GM12878 (cell line): ENCODE measurements at regions not wholly inside any gene's neighbourhood (a gene's known extent, or its start where the extent isn't known, plus 50 kb on each side); places are given as distances from the start of the nearest gene placed in this dataset.

Source experiments
- ATAC-seq: fragments of 200-7000 bp; cut with Tn5 transposase; 3 replicates; pipeline ENCODE4 v1.9.1; 2020; ENCODE audit warnings: mild to moderate bottlenecking, moderate library complexity
- BruUV-seq: library from RNA; stranded (reverse); fragments of 400-500 nt; replicated peaks from 2 replicates; lab custom pipeline; 2021; lab: Mats Ljungman, UMichigan
- CTCF ChIA-PET: fragments of 300-600 bp; sonication (Branson Sonifier 250); formaldehyde crosslinking; extraction: SDS; loops from one replicate; lab custom pipeline; 2021; ENCODE audit warnings: inconsistent platforms; lab: Yijun Ruan, JAX
- POLR2A ChIA-PET: fragments of 350-600 bp; formaldehyde crosslinking; extraction: SDS; loops from one replicate; lab custom pipeline; 2021; ENCODE audit warnings: inconsistent platforms; lab: Charles Lee
- RAD21 ChIA-PET: fragments of 300-600 bp; sonication (Branson Sonifier 250); formaldehyde crosslinking; loops from one replicate; lab custom pipeline; 2023; ENCODE audit warnings: antibody characterized with exemption; ENCODE audit not compliant: unreplicated experiment; lab: Charles Lee
- SMC1A ChIA-PET: fragments of 300-600 bp; sonication (Branson Sonifier 250); formaldehyde crosslinking; loops from one replicate; lab custom pipeline; 2023; ENCODE audit not compliant: unreplicated experiment, uncharacterized antibody; lab: Charles Lee
- DNase-seq: peaks from one replicate; pipeline ENCODE4 v3.0.0-alpha.2; 2011; ENCODE audit warnings: low read depth, low spot score
- FAIRE-seq: peaks from 3 replicates; lab custom pipeline; 2011; peaks lifted over from hg19 to GRCh38; lab: Jason Lieb, UNC
- H2AFZ ChIP-seq: 2 replicates; pipeline ENCODE4 v1.6.0; 2011; ENCODE audit warnings: low read depth, low read length, control low read depth; ENCODE audit not compliant: control insufficient read depth
- H3K27ac ChIP-seq: 2 replicates; pipeline ENCODE4 v1.5.1; 2011; ENCODE audit warnings: control low read depth; ENCODE audit not compliant: control insufficient read depth, insufficient read depth
- H3K27me3 ChIP-seq, 2 experiments: replicated peaks in 1 of 2; 2 replicates each; pipeline versions ENCODE4 v1.6.0 to v1.6.1; 2011; ENCODE audit warnings: low read length in 1 of 2; ENCODE audit not compliant: control insufficient read depth in 2 of 2, insufficient read depth in 2 of 2
- H3K36me3 ChIP-seq, 2 experiments: 2 replicates each; pipeline ENCODE4 v1.5.1; 2011; ENCODE audit warnings: low read length in 1 of 2; ENCODE audit not compliant: control insufficient read depth in 2 of 2, insufficient read depth in 2 of 2
- H3K4me1 ChIP-seq: 2 replicates; pipeline ENCODE4 v1.6.1; 2011; ENCODE audit warnings: mild to moderate bottlenecking, low read length, moderate library complexity, mixed read lengths; ENCODE audit not compliant: control insufficient read depth, insufficient read depth
- H3K4me2 ChIP-seq: 2 replicates; pipeline ENCODE4 v1.6.0; 2011; ENCODE audit warnings: control low read depth; ENCODE audit not compliant: control insufficient read depth, insufficient read depth
- H3K4me3 ChIP-seq: fragments of 200-600 bp; sonication (generic); 2 replicates; pipeline ENCODE4 v1.5.1; 2016
- H3K79me2 ChIP-seq: 2 replicates; pipeline ENCODE4 v1.6.0; 2011; ENCODE audit warnings: low read length; ENCODE audit not compliant: control insufficient read depth, insufficient read depth
- H3K9ac ChIP-seq: 2 replicates; pipeline ENCODE4 v1.8.0; 2011; ENCODE audit warnings: low read length, control low read depth, mixed read lengths; ENCODE audit not compliant: control insufficient read depth, insufficient read depth
- H3K9me3 ChIP-seq: replicated peaks from 3 replicates; pipeline ENCODE4 v1.5.1; 2011; ENCODE audit warnings: mild to moderate bottlenecking, low read length; ENCODE audit not compliant: control insufficient read depth, insufficient read depth
- H4K20me1 ChIP-seq: 2 replicates; pipeline ENCODE4 v1.6.0; 2011; ENCODE audit not compliant: control insufficient read depth, insufficient read depth
- CEBPB ChIP-seq, 2 experiments: fragments of 150-350 bp in 1 of 2; IDR thresholded peaks; 2 replicates each; pipeline ENCODE4 v1.6.1; 2012 to 2014; ENCODE audit warnings: low read depth in 2 of 2, low read length in 2 of 2, borderline replicate concordance in 1 of 2, inconsistent platforms in 1 of 2
- CHD1 ChIP-seq: IDR thresholded peaks from 2 replicates; pipeline ENCODE4 v1.6.1; 2012; ENCODE audit warnings: low read depth, low read length, improper control_type of control experiment
- CHD4 ChIP-seq: fragments of 200-600 bp; sonication (generic); IDR thresholded peaks from 2 replicates; pipeline ENCODE4 v1.6.1; 2016; ENCODE audit warnings: mild to moderate bottlenecking
- MEF2B ChIP-seq: fragments of 450-650 bp; IDR thresholded peaks from 2 replicates; pipeline ENCODE4 v1.6.1; 2018; ENCODE audit warnings: mild to moderate bottlenecking, moderate library complexity; ENCODE audit not compliant: partially characterized antibody, poor library complexity, severe bottlenecking
- NFXL1 ChIP-seq: fragments of 450-650 bp; IDR thresholded peaks from 2 replicates; pipeline ENCODE4 v1.6.1; 2017; ENCODE audit warnings: antibody characterized with exemption, mild to moderate bottlenecking, borderline replicate concordance
- NR2F1 ChIP-seq: fragments of 450-650 bp; conservative IDR thresholded peaks from 2 replicates; pipeline ENCODE4 v1.6.1; 2017; ENCODE audit warnings: mild to moderate bottlenecking
- POLR2AphosphoS2 ChIP-seq: IDR thresholded peaks from 2 replicates; pipeline ENCODE4 v1.6.1; 2011; ENCODE audit warnings: low read depth, mild to moderate bottlenecking, low read length, improper control_type of control experiment, moderate library complexity
- RAD21 ChIP-seq: IDR thresholded peaks from 2 replicates; pipeline ENCODE4 v1.6.1; 2011; ENCODE audit warnings: mild to moderate bottlenecking, low read depth, low read length, moderate library complexity; ENCODE audit not compliant: insufficient read depth
- SIN3A ChIP-seq: IDR thresholded peaks from 2 replicates; pipeline ENCODE4 v1.6.1; 2012; ENCODE audit warnings: low read depth, low read length, improper control_type of control experiment
- SMC3 ChIP-seq: IDR thresholded peaks from 2 replicates; pipeline ENCODE4 v1.6.1; 2011; ENCODE audit warnings: low read length, improper control_type of control experiment, borderline replicate concordance
- STAT3 ChIP-seq: IDR thresholded peaks from 2 replicates; pipeline ENCODE4 v1.6.1; 2011; ENCODE audit warnings: low read depth, low read length, improper control_type of control experiment
- TAF1 ChIP-seq: IDR thresholded peaks from 2 replicates; pipeline ENCODE4 v1.6.1; 2011; ENCODE audit warnings: mild to moderate bottlenecking, low read depth, low read length, borderline replicate concordance
- ZSCAN29 ChIP-seq: fragments of 450-650 bp; IDR thresholded peaks from 2 replicates; pipeline ENCODE4 v1.6.1; 2017; ENCODE audit warnings: mild to moderate bottlenecking, moderate library complexity
- WGBS: methylation state at CpG from one replicate; pipeline ENCODE4 v1.1.6; 2016; ENCODE audit warnings: low lambda C conversion rate; ENCODE audit not compliant: insufficient replicate concordance, insufficient coverage; ENCODE audit errors: missing lambda C conversion rate; 5-methylcytosine and 5-hydroxymethylcytosine counted together
- in situ Hi-C: fragments of 300-500 bp; cut with MboI; formaldehyde crosslinking; loops from 9 replicates; pipeline ENCODE4 v1.14.3; 2018; ENCODE audit warnings: mixed read lengths
- intact Hi-C: fragments of 100-400 bp; cut with micrococcal nuclease; formaldehyde crosslinking; loops from one replicate; pipeline ENCODE4 v1.14.2; 2022; ENCODE audit not compliant: unreplicated experiment
- TF ChIP-seq, protein P1 (sequence below): fragments of 450-650 bp; conservative IDR thresholded peaks from 2 replicates; pipeline ENCODE4 v1.6.1; 2017; ENCODE audit warnings: mild to moderate bottlenecking, moderate library complexity
- TF ChIP-seq, protein P2 (sequence below): fragments of 150-350 bp; IDR thresholded peaks from 2 replicates; pipeline ENCODE4 v1.6.1; 2016; ENCODE audit warnings: low read depth, low read length

DNA sequence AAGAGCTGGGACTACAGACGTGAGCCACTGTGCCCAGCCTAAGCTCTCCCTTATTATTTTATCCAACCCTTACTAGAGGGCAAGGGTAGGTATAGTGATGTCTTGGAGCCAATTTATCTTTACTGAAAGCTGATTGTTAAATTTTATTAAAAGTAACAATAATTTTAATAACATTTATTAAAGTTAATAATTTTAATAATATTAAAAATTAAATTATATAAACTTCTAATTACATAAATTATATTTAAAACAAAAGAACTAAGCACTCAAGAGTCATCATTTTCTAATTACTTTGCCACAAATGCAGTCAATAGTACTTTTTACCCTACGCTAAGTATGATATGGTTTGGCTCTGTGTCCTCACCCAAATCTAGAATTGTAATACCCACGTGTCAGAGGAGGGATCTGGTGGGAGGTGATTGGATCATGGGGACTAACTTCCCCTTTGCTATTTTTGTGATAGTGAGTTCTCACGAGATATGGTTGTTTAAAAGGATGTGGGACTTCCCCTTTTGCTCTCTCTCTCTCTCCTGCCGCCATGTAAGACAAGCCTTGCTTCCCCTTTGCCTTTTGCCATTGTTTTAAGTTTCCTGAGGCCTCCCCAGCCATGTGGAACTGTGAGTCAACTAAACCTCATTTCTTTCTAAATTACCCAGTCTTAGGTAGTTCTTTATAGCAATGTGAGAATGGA is 58.4 kb upstream of the ETV1 start (continued):
- TF ChIP-seq CHD4 (no peak), POLR2AphosphoS2 (no peak)

DNA sequence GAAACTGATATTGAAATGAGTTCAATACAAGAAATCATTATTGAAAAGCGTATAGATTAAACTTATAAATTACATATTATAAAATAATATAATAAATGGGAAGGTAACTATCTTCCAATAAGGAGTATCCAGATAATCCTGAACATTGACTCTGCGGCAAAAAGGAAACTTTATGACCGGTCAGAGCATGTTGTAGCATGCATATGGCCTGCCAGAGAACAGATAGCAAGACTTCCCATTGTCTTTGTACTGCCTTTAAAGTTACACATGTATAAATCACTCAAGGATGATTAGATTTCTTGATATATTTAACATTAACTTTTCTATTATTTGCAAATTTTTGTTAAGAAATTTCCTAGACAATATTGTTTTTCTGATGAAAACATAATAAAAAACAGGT is 56.2 kb upstream of the ETV1 start:
- H3K36me3 ChIP-seq: no peaks in the 10 kb centered on the region
- TF ChIP-seq, protein P1, sequence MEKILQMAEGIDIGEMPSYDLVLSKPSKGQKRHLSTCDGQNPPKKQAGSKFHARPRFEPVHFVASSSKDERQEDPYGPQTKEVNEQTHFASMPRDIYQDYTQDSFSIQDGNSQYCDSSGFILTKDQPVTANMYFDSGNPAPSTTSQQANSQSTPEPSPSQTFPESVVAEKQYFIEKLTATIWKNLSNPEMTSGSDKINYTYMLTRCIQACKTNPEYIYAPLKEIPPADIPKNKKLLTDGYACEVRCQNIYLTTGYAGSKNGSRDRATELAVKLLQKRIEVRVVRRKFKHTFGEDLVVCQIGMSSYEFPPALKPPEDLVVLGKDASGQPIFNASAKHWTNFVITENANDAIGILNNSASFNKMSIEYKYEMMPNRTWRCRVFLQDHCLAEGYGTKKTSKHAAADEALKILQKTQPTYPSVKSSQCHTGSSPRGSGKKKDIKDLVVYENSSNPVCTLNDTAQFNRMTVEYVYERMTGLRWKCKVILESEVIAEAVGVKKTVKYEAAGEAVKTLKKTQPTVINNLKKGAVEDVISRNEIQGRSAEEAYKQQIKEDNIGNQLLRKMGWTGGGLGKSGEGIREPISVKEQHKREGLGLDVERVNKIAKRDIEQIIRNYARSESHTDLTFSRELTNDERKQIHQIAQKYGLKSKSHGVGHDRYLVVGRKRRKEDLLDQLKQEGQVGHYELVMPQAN: no peak
- TF ChIP-seq POLR2AphosphoS2: no peak
- no peak for TF ChIP-seq NFXL1
- TF ChIP-seq STAT3: no peak
- TF ChIP-seq NR2F1: no peak
- no peak for TF ChIP-seq SMC3
- TF ChIP-seq, protein P2, sequence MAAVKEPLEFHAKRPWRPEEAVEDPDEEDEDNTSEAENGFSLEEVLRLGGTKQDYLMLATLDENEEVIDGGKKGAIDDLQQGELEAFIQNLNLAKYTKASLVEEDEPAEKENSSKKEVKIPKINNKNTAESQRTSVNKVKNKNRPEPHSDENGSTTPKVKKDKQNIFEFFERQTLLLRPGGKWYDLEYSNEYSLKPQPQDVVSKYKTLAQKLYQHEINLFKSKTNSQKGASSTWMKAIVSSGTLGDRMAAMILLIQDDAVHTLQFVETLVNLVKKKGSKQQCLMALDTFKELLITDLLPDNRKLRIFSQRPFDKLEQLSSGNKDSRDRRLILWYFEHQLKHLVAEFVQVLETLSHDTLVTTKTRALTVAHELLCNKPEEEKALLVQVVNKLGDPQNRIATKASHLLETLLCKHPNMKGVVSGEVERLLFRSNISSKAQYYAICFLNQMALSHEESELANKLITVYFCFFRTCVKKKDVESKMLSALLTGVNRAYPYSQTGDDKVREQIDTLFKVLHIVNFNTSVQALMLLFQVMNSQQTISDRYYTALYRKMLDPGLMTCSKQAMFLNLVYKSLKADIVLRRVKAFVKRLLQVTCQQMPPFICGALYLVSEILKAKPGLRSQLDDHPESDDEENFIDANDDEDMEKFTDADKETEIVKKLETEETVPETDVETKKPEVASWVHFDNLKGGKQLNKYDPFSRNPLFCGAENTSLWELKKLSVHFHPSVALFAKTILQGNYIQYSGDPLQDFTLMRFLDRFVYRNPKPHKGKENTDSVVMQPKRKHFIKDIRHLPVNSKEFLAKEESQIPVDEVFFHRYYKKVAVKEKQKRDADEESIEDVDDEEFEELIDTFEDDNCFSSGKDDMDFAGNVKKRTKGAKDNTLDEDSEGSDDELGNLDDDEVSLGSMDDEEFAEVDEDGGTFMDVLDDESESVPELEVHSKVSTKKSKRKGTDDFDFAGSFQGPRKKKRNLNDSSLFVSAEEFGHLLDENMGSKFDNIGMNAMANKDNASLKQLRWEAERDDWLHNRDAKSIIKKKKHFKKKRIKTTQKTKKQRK: no peak
- TF ChIP-seq CHD1: no peak
- no peak for TF ChIP-seq MEF2B
- no peak for TF ChIP-seq ZSCAN29
- no peak for TF ChIP-seq CEBPB (IDR thresholded peaks at IDR 0.05; ENCODE audit: borderline replicate concordance in 1 of 2, low read depth in 2 of 2, low read length in 2 of 2)
- no peak for TF ChIP-seq RAD21
- no peak for TF ChIP-seq TAF1
- TF ChIP-seq SIN3A: no peak
- no peak overlapping the region for H3K9ac ChIP-seq
- ATAC-seq (no peak), DNase-seq (no peak), FAIRE-seq (no peak)
- intact Hi-C loops (no loop called here), in situ Hi-C loops (no loop called here)
- RAD21 ChIA-PET: no interaction called here
- no peak overlapping the region for H3K4me3 ChIP-seq
- no TSS peak for BruUV-seq
- H3K4me1 ChIP-seq: no peaks in the 10 kb centered on the region
- H3K4me2 ChIP-seq: no peak overlapping the region
- no peaks in the 10 kb centered on the region for H4K20me1 ChIP-seq
- POLR2A ChIA-PET: no interaction called here
- no peak overlapping the region for H3K27ac ChIP-seq
- H3K27me3 ChIP-seq: no peaks in the 10 kb centered on the region
- no peaks in the 10 kb centered on the region for H3K9me3 ChIP-seq
- no peak overlapping the region for H2AFZ ChIP-seq
- no peaks in the 10 kb centered on the region for H3K79me2 ChIP-seq
- CTCF ChIA-PET: no interaction called here
- WGBS: 24% methylated on average over 3 of the region's 3 CpGs
- SMC1A ChIA-PET: no interaction called here
